GM19043 (cell line): ENCODE measurements at regions not wholly inside any gene's neighbourhood (a gene's known extent, or its start where the extent isn't known, plus 50 kb on each side); places are given as distances from the start of the nearest gene placed in this dataset.
"Not testable (repeated sequence)": the region's sequence is repeated elsewhere in the genome, so short reads cannot be mapped to it uniquely, and the experiment has no call there.

Source experiments
- ATAC-seq: cut with Tn5 transposase; IDR thresholded peaks from one replicate; pipeline ENCODE4 v1.9.1; 2021; ENCODE audit warnings: low read depth; ENCODE audit not compliant: unreplicated experiment

- no peak for ATAC-seq
These were observed 243.3 kb upstream of the SLC7A11 start for GRCh38 chr4:138485498-138485897.

DNA sequence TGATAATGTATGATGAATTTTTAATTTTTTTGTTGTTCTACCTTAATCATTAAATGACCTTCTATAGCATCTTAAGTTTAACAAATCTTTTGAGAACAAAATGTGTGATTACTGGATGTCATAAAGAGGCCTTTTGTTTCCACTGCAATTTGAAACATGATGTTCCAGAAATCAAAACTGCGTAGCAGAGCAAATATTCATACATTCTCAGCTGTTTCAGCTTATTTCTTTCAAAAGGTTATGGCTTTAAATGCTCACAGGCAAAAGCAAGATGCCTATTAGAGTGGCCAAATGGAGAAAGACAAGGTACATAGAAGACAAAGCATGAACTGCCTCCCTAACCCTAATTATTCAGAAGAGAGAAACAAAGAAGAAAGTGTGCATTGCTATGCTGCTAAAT lies 233.0 kb upstream of the SLC7A11 start:
- ATAC-seq = no peak

DNA sequence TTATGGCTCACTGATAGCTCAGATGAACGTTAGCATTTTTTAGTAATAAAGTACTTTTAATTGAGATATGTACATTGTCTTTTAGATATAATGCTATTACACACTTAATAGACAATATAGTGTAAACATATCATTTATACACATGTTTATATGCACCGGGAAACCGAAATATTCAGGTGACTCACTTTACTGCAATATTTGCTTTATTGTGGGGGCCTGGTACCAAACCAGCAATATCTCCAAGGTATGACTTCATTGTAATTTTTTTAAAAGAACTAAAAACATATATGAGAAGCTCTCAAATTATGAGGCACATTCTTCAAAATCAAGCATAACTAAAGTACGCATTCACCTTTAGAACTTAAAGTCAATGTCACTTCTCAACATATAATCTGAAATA lies 231.2 kb upstream of the SLC7A11 start:
- ATAC-seq = no peak

DNA sequence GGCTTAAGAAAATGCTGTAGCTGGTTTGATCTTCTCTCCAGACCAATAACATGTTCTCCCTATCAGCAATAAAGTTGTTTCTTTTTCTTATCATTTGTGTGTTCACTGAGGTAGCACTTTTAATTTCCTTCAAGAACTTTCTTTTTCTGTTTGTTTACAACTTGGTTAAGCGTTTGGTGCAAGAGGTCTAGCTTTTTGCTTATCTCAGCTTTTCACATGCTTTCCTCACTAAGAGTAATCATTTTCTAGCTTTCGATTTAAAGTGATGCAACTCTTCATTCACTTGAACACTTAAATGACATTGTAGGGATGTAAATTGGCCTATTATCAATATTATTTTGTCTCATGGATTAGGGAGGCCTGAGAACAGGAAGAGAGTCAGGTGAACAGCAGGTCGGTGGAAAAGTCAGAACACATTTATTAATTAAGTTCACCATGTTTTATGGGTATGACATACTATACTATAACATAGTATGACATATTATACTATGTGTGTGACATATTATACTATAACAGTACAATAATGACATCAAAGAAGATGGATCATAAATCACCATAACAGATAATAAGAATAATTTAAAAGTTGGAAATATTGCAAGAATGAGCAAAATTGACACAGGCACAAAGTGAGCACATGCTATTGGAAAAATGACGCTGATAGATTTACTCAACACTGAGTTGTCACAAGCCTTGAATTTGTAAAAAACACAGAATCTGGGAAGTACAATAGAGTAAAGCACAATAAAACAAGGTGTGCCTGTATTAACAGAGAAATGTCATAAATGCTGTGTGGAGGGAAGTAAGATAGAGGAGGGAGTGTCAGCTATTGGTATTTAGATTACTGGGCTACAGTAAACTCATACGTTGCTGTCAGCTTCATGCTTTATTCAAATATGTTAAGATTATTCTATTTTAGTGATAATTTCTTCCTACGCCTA lies 218.6 kb upstream of the SLC7A11 start:
- no peak for ATAC-seq

DNA sequence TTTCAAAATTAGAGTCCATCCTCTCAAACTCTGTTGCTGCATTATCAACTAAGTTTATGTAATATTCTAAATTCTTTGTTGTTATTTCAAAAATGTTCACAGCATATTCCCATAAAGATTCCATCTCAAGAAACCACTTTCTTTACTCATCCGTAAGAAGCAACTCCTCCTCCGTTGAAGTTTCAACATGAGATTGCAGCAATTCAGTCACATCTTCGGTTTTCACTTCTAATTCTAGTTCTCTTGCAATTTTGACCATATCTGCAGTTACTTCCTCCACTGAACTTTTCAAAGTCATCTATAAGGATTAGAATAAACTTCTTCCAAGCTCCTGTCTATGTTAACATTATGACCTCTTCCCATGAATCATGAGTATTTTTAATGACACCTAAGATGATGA lies 216.6 kb upstream of the SLC7A11 start:
- ATAC-seq = no peak

DNA sequence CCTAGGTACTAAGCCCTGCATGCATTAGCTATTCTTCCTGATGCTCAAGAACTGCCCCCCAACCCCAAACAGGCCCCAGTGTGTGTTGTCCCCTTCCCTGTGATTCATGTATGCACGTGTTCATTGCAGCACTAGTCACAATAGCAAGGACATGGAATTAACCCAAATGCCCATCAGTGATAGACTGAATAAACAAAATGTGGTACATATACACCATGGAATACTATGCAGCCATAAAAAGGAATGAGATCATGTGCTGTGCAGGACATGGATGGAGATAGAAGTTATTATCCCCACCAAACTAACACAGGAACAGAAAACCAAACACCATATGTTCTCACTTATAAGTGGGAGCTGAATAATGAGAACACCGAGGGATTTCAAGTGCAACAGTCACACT lies 214.2 kb upstream of the SLC7A11 start:
- not testable (repeated sequence) for ATAC-seq

DNA sequence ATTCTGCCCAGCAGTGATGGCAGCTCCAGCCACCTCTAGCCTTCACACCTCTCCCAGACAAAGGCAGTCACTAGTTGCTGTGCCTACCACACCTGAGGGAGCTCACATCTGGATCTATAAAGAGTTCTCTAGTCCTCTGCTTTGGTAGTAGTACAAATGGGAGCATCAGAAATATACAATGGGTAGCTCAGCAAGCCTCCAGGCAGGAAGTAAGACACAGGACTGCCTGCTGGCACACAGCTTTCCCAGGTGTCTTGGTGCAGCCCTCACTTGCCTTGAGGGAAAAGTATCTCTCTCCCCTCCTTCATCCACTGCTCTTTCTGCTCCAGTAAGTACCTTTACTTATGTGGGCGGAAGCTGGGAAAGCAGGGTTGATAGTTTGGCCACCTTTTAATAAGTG lies 212.9 kb upstream of the SLC7A11 start:
- ATAC-seq = no peak

DNA sequence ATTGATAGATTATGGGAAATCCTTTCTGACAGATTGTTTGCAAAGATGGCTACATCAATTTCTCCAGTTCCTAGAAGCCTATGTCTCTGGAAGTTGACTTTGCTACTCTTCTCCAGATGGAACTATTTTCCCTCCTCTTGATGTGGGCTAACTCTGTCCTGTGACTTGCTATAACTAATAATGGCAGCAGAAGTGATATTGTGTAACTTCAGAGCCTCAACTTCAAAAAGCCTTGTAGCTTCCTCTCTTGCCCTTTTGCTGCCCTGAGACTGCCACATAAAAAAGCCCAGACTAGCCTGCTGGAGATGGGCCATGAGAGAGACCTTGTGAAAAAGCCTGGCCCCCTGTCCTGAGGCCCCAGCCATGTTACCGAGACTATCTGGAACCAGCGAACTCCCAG lies 210.7 kb upstream of the SLC7A11 start:
- no peak for ATAC-seq

- no peak for ATAC-seq
These were observed 209.1 kb upstream of the SLC7A11 start for GRCh38 chr4:138451276-138451663.

- no peak for ATAC-seq
These were observed 208.6 kb upstream of the SLC7A11 start for GRCh38 chr4:138450546-138451275.

- ATAC-seq = no peak
These were observed 207.8 kb upstream of the SLC7A11 start for GRCh38 chr4:138449938-138450337.

DNA sequence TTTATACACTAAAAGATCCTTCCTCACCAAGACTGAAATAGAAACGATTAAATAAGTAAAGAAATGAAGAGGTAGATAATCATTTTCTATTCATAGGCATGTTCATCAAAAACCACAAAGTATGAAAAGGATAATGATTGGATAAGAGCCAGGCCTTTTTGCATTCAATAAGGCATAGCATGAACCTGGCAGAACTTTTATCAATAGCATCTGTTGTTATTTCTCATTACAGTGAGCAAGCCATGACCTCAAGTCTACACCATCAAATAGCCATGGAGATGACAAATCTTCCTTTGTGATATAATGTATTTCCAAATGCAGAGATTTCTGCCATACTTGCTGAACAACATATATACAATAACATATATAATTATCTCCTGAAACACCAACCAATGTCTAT lies 206.0 kb upstream of the SLC7A11 start:
- no peak for ATAC-seq

DNA sequence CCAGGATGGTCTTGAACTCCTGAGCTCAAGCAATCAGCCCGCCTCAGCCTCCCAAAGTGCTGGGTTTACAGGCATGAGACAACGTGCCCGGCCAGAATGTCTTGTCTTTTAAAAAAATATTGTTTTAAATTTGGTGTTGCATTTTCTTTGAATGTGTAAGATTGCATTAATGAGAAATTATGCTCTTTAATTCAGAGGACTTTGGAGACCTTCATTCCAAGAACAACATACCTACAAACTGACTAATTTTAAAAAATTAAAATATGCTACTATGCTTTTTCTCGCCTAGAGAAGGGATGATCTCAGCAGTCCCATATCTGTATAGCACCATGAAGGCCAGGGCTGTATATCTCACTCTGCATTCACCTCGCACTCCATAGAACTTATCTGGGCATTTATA lies 204.3 kb upstream of the SLC7A11 start:
- ATAC-seq = no peak

DNA sequence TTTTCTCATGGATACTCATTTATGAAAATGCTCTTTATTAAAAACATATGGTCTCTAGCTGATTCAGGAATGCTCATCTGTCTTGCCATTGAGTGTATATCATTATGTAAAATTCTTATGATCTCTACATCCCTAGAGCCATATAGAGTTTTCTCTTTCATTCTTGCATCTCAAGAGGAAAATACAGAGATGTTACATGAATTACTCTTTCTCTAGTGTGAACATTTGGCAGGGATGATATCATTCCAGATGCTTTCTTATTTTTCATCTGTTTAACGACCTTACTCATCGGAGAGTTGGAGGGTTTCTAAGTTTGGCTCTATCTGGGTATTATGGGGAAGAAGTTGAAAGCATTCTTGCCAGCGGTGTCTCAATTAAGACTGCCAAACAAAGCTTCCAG lies 202.9 kb upstream of the SLC7A11 start:
- no peak for ATAC-seq

GRCh38 chr4:138444260-138444659 lies 202.1 kb upstream of the SLC7A11 start:
- no peak for ATAC-seq

GRCh38 chr4:138439143-138439581 lies 197.0 kb upstream of the SLC7A11 start:
- no peak for ATAC-seq

GRCh38 chr4:138438608-138439007 lies 196.5 kb upstream of the SLC7A11 start:
- no peak for ATAC-seq

DNA sequence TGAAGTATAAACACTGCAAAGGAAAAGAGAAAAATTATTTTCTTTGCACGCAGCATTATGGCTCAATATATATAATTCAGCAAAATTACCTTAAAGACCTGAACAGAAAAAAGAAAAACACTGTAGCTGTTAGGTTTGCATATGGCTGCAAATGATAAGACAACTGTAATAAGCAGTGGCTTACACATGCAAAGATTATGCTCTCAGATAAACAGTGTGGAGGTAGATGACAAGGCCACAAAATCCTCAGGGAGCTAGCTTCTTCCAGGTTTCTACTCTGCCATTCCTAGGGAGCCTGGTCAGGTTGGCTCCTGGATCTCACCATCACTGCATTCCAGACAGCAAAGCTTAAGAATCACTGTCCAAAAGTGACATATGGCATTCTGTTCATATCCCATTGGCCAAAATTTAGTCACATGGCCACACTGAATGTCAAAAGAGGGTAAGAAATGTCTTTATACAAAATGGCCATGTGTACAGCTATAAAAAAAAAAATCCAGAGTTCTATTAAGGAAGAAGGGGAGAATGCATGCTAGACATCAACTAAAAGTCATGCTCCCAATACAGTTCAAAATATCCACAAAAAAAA lies 195.2 kb upstream of the SLC7A11 start:
- ATAC-seq = no peak

DNA sequence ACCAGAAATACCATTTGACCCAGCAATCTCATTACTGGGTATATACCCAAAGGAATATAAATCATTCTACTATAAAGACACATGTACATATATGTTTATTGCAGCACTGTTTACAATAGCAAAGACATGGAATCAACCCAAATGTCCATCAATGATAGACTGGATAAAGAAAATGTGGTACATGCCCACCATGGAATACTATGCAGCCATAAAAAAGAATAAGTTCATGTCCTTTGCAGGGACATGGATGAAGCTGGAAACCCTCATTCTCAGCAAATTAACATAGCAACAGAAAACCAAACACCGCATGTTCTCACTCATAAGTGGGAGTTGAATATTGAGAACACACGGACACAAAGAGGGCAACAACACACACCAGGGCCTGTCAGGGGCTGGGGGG lies 193.6 kb upstream of the SLC7A11 start:
- ATAC-seq = not testable (repeated sequence)

DNA sequence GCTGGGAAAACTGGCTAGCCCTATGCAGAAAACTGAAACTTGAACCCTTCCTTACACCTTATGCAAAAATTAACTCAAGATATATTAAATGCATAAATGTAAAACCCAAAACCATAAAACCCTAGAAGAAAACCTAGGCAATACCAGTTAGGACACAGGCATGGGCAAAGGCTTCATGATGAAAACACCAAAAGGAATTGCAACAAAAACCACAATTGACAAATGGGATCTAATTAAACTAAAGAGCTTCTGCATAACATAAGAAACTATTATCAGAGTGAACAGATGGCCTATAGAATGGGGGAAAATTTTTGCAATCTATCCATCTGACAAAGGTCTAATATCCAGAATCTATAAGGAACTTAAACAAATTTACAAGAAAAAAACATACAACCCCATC lies 192.9 kb upstream of the SLC7A11 start:
- not testable (repeated sequence) for ATAC-seq

DNA sequence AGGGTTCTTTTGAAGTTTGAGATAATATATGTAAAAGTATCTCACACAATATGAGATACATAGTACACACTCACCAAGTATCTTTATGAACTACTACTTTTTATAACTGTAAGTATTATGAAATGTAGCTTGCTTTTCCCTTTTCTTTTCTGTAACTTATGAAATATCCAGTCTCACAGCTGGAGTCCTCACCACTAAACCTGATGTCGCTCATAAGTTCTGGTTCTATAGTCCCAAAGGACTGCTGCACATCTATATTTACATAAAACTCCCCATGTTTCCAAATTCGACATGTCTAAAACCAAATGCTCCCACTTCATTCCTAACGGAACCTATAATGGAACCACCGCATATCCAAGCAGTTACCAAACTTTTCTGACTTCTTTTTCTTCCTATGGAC lies 186.5 kb upstream of the SLC7A11 start:
- ATAC-seq = no peak
